ENCODE measurements at regions not wholly inside any gene's neighbourhood (a gene's known extent, or its start where the extent isn't known, plus 50 kb on each side); places are given as distances from the start of the nearest gene placed in this dataset.

GRCh38 chr3:105083945-105084344 lies 282.8 kb upstream of the ALCAM start:
- Histone ChIP-seq H3K36me3 (ENCODE audit: insufficient read depth, insufficient read length, low read length) (no peaks in the 10 kb centered on the region), H3K9me3 (ENCODE audit: insufficient read depth, low read length) (peaks cover 8% of the 10 kb centered on the region; the same call in 1 of the 2 replicates), H3K27me3 (ENCODE audit: insufficient read depth, insufficient read length) (no peaks in the 10 kb centered on the region), H3K4me3 (ENCODE audit: insufficient read length, low read depth) (no peak overlapping the region), H3K9ac (ENCODE audit: insufficient read length, low read depth) (no peak overlapping the region), H3K4me1 (ENCODE audit: insufficient read depth, insufficient read length) (no peaks in the 10 kb centered on the region)
- TF ChIP-seq ZNF274 (IDR thresholded peaks at IDR 0.05; ENCODE audit: low read depth, low read length) = no peak
- no peak for TF ChIP-seq YY1 (IDR thresholded peaks at IDR 0.05; ENCODE audit: insufficient read depth, insufficient read length)
- no peak for TF ChIP-seq SUZ12 (IDR thresholded peaks at IDR 0.05; ENCODE audit: extremely low read depth, insufficient read depth, insufficient read length)
- no peak for DNase-seq (ENCODE audit: low read depth, low spot score)

DNA sequence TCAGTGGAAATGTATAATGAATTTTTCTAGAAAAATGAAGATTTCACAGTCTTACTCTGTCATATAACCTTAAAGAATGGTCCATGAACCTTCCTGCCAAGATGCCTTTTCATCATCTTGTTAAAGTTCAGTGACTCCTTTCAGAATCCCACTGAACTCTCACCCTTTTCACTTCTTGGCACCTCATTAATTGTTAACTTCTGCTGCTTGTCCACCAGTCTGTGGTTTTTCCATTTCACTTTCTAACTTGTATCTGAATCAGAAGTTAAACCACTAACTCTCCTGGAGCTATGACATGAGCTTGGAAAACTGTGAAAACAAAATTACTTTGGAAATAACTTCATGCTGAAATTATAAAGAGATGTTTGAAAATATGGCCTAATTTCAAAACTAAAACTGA lies 281.2 kb upstream of the ALCAM start:
- Histone ChIP-seq H3K4me3 (ENCODE audit: insufficient read length, low read depth) (no peak overlapping the region), H3K27me3 (ENCODE audit: insufficient read depth, insufficient read length) (no peaks in the 10 kb centered on the region), H3K9me3 (ENCODE audit: insufficient read depth, low read length) (no peaks in the 10 kb centered on the region), H3K4me1 (ENCODE audit: insufficient read depth, insufficient read length) (no peaks in the 10 kb centered on the region), H3K9ac (ENCODE audit: insufficient read length, low read depth) (no peak overlapping the region), H3K36me3 (ENCODE audit: insufficient read depth, insufficient read length, low read length) (no peaks in the 10 kb centered on the region)
- TF ChIP-seq YY1 (IDR thresholded peaks at IDR 0.05; ENCODE audit: insufficient read depth, insufficient read length) (no peak), ZNF274 (IDR thresholded peaks at IDR 0.05; ENCODE audit: low read depth, low read length) (no peak), SUZ12 (IDR thresholded peaks at IDR 0.05; ENCODE audit: extremely low read depth, insufficient read depth, insufficient read length) (no peak)
- DNase-seq (ENCODE audit: low read depth, low spot score) = no peak

GRCh38 chr3:105093371-105094252 lies 273.1 kb upstream of the ALCAM start:
- H3K9me3 ChIP-seq (ENCODE audit: insufficient read depth, low read length) = no peaks in the 10 kb centered on the region
- H3K9ac ChIP-seq (ENCODE audit: insufficient read length, low read depth) = no peak overlapping the region
- DNase-seq (ENCODE audit: low read depth, low spot score) = no peak
- H3K4me1 ChIP-seq (ENCODE audit: insufficient read depth, insufficient read length) = no peaks in the 10 kb centered on the region
- H3K27me3 ChIP-seq (ENCODE audit: insufficient read depth, insufficient read length) = no peaks in the 10 kb centered on the region
- no peak overlapping the region for H3K4me3 ChIP-seq (ENCODE audit: insufficient read length, low read depth)
- no peaks in the 10 kb centered on the region for H3K36me3 ChIP-seq (ENCODE audit: insufficient read depth, insufficient read length, low read length)
- TF ChIP-seq SUZ12 (IDR thresholded peaks at IDR 0.05; ENCODE audit: extremely low read depth, insufficient read depth, insufficient read length) (no peak), YY1 (IDR thresholded peaks at IDR 0.05; ENCODE audit: insufficient read depth, insufficient read length) (no peak), ZNF274 (IDR thresholded peaks at IDR 0.05; ENCODE audit: low read depth, low read length) (no peak)

- Histone ChIP-seq H3K9me3 (ENCODE audit: insufficient read depth, low read length) (no peaks in the 10 kb centered on the region), H3K4me1 (ENCODE audit: insufficient read depth, insufficient read length) (no peaks in the 10 kb centered on the region), H3K9ac (ENCODE audit: insufficient read length, low read depth) (no peak overlapping the region), H3K27me3 (ENCODE audit: insufficient read depth, insufficient read length) (no peaks in the 10 kb centered on the region), H3K36me3 (ENCODE audit: insufficient read depth, insufficient read length, low read length) (no peaks in the 10 kb centered on the region), H3K4me3 (ENCODE audit: insufficient read length, low read depth) (no peak overlapping the region)
- TF ChIP-seq YY1 (IDR thresholded peaks at IDR 0.05; ENCODE audit: insufficient read depth, insufficient read length) = no peak
- no peak for TF ChIP-seq ZNF274 (IDR thresholded peaks at IDR 0.05; ENCODE audit: low read depth, low read length)
- TF ChIP-seq SUZ12 (IDR thresholded peaks at IDR 0.05; ENCODE audit: extremely low read depth, insufficient read depth, insufficient read length) = no peak
- no peak for DNase-seq (ENCODE audit: low read depth, low spot score)
Observed at GRCh38 chr3:105094588-105094987, 272.1 kb upstream of the ALCAM start.

- Histone ChIP-seq H3K4me3 (ENCODE audit: insufficient read length, low read depth) (no peak overlapping the region), H3K36me3 (ENCODE audit: insufficient read depth, insufficient read length, low read length) (no peaks in the 10 kb centered on the region), H3K27me3 (ENCODE audit: insufficient read depth, insufficient read length) (no peaks in the 10 kb centered on the region), H3K9ac (ENCODE audit: insufficient read length, low read depth) (no peak overlapping the region), H3K9me3 (ENCODE audit: insufficient read depth, low read length) (no peaks in the 10 kb centered on the region), H3K4me1 (ENCODE audit: insufficient read depth, insufficient read length) (no peaks in the 10 kb centered on the region)
- no peak for TF ChIP-seq YY1 (IDR thresholded peaks at IDR 0.05; ENCODE audit: insufficient read depth, insufficient read length)
- TF ChIP-seq SUZ12 (IDR thresholded peaks at IDR 0.05; ENCODE audit: extremely low read depth, insufficient read depth, insufficient read length) = no peak
- TF ChIP-seq ZNF274 (IDR thresholded peaks at IDR 0.05; ENCODE audit: low read depth, low read length) = no peak
- DNase-seq (ENCODE audit: low read depth, low spot score) = no peak
Observed at GRCh38 chr3:105096071-105096470, 270.6 kb upstream of the ALCAM start.

DNA sequence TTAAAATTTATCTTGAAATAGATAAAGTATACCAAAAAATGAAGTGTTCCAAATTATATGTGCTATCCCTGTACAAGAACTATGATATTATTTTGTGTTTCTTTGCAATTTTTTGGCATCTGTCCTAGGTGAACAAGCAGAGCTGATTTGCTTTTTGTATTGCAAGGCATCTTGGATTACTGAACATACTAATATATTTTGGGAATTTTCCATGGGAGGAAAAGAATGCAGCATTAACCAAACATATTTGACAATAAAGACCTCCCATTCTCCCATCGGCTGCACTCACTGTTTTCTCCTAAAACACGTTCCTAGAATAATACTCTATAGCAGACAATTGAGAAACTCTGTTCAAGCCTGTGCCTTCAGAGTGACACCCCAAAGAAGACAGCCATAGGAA lies 265.1 kb upstream of the ALCAM start:
- no peaks in the 10 kb centered on the region for H3K36me3 ChIP-seq (ENCODE audit: insufficient read depth, insufficient read length, low read length)
- no peaks in the 10 kb centered on the region for H3K9me3 ChIP-seq (ENCODE audit: insufficient read depth, low read length)
- DNase-seq (ENCODE audit: low read depth, low spot score) = no peak
- TF ChIP-seq ZNF274 (IDR thresholded peaks at IDR 0.05; ENCODE audit: low read depth, low read length) (no peak), YY1 (IDR thresholded peaks at IDR 0.05; ENCODE audit: insufficient read depth, insufficient read length) (no peak), SUZ12 (IDR thresholded peaks at IDR 0.05; ENCODE audit: extremely low read depth, insufficient read depth, insufficient read length) (no peak)
- no peaks in the 10 kb centered on the region for H3K4me1 ChIP-seq (ENCODE audit: insufficient read depth, insufficient read length)
- H3K27me3 ChIP-seq (ENCODE audit: insufficient read depth, insufficient read length) = no peaks in the 10 kb centered on the region
- H3K4me3 ChIP-seq (ENCODE audit: insufficient read length, low read depth) = no peak overlapping the region
- H3K9ac ChIP-seq (ENCODE audit: insufficient read length, low read depth) = no peak overlapping the region

GRCh38 chr3:105103139-105103538 lies 263.6 kb upstream of the ALCAM start:
- no peak overlapping the region for H3K9ac ChIP-seq (ENCODE audit: insufficient read length, low read depth)
- H3K9me3 ChIP-seq (ENCODE audit: insufficient read depth, low read length) = no peaks in the 10 kb centered on the region
- H3K4me1 ChIP-seq (ENCODE audit: insufficient read depth, insufficient read length) = no peaks in the 10 kb centered on the region
- no peak overlapping the region for H3K4me3 ChIP-seq (ENCODE audit: insufficient read length, low read depth)
- no peak for TF ChIP-seq YY1 (IDR thresholded peaks at IDR 0.05; ENCODE audit: insufficient read depth, insufficient read length)
- TF ChIP-seq ZNF274 (IDR thresholded peaks at IDR 0.05; ENCODE audit: low read depth, low read length) = no peak
- no peak for TF ChIP-seq SUZ12 (IDR thresholded peaks at IDR 0.05; ENCODE audit: extremely low read depth, insufficient read depth, insufficient read length)
- no peak for DNase-seq (ENCODE audit: low read depth, low spot score)
- no peaks in the 10 kb centered on the region for H3K36me3 ChIP-seq (ENCODE audit: insufficient read depth, insufficient read length, low read length)
- H3K27me3 ChIP-seq (ENCODE audit: insufficient read depth, insufficient read length) = no peaks in the 10 kb centered on the region
